Esophagus squamous epithelium (tissue), 5 donors: ENCODE measurements at regions not wholly inside any gene's neighbourhood (a gene's known extent, or its start where the extent isn't known, plus 50 kb on each side); places are given as distances from the start of the nearest gene placed in this dataset.

Source experiments
- DNase-seq: peaks from one replicate; lab custom pipeline; 2025; lab: John Stamatoyannopoulos, UW
- H3K27ac ChIP-seq, 4 donors: fragments of 200-600 bp; sonication (generic); one replicate each; pipeline ENCODE4 v1.5.1; 2016 to 2019; ENCODE audit warnings: mild to moderate bottlenecking in 1 of 4
- H3K27me3 ChIP-seq, 4 donors: fragments of 200-600 bp; sonication (generic); 1 replicate in 3 of 4; 2 replicates in 1 of 4; pipeline versions ENCODE4 v1.5.1 to v1.6.0; 2017 to 2021; ENCODE audit warnings: antibody characterized with exemption in 1 of 4
- H3K36me3 ChIP-seq, 3 donors: fragments of 200-600 bp; sonication (generic); one replicate each; pipeline ENCODE4 v1.5.1; 2016 to 2019
- H3K4me1 ChIP-seq, 3 donors: fragments of 200-600 bp; sonication (generic); one replicate each; pipeline ENCODE4 v1.5.1; 2017 to 2019
- H3K4me3 ChIP-seq, 4 donors: fragments of 200-600 bp; sonication (generic); 1 replicate in 3 of 4; 2 replicates in 1 of 4; pipeline ENCODE4 v1.5.1; 2016 to 2019; ENCODE audit warnings: mild to moderate bottlenecking in 2 of 4, moderate library complexity in 1 of 4
- H3K9me3 ChIP-seq, 3 donors: fragments of 200-600 bp; sonication (generic); one replicate each; pipeline ENCODE4 v1.5.1; 2016 to 2019
- CTCF ChIP-seq, 6 experiments: fragments of 450-650 bp in 4 of 6; fragments of 200-600 bp in 2 of 6; sonication (generic) in 2 of 6; IDR thresholded peaks; one replicate each; pipeline ENCODE4 v1.5.1; 2016 to 2019; ENCODE audit warnings: antibody characterized with exemption in 6 of 6, mild to moderate bottlenecking in 4 of 6, moderate library complexity in 4 of 6
- POLR2A ChIP-seq, 4 donors: fragments of 450-650 bp; IDR thresholded peaks; one replicate each; pipeline ENCODE4 v1.6.1; 2017; ENCODE audit warnings: antibody characterized with exemption in 4 of 4, mild to moderate bottlenecking in 4 of 4, moderate library complexity in 3 of 4
- WGBS, 2 donors: methylation state at CpG; one replicate each; pipeline ENCODE4 v1.1.5; 2018; 5-methylcytosine and 5-hydroxymethylcytosine counted together
- intact Hi-C: fragments of 100-400 bp; cut with DNase I; formaldehyde crosslinking; loops from one replicate; pipeline ENCODE4 v1.15.0; 2022
- donor health status: DM: yes; HTN: yes; CAD: no.

DNA sequence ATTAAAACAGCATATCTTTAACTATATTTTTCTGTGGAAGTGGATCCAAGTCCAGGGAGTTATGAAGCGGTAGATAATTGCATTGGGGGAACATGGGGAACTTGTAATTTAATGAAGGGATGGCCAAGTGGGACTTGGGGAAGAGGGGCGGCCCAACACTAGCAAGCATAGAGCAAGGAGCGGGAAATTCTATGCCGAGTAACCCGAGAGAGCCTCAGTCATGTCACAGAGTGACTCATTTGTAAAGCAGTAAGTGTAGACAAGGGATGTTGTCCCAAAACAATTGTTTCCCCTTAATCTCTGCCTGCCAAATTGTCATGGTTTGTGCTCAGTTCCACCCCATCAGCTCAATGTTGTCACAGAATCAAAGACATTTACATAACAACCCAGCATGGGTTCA lies 620.1 kb downstream of the AJAP1 start:
- Histone ChIP-seq H3K9me3 (no peaks in the 10 kb centered on the region), H3K4me1 (no peaks in the 10 kb centered on the region), H3K4me3 (no peak overlapping the region), H3K27me3 (peaks cover 0 to 85% (median 0%) of the 10 kb centered on the region in 4 donors), H3K27ac (no peak overlapping the region), H3K36me3 (no peaks in the 10 kb centered on the region)
- TF ChIP-seq CTCF (IDR thresholded peaks at IDR 0.05) = no peak
- TF ChIP-seq POLR2A (IDR thresholded peaks at IDR 0.05) = no peak
- DNase-seq = no peak
- intact Hi-C loops = no loop called here
- WGBS, 2 donors = 57 to 80% methylated on average over 5 of the region's 5 CpGs

DNA sequence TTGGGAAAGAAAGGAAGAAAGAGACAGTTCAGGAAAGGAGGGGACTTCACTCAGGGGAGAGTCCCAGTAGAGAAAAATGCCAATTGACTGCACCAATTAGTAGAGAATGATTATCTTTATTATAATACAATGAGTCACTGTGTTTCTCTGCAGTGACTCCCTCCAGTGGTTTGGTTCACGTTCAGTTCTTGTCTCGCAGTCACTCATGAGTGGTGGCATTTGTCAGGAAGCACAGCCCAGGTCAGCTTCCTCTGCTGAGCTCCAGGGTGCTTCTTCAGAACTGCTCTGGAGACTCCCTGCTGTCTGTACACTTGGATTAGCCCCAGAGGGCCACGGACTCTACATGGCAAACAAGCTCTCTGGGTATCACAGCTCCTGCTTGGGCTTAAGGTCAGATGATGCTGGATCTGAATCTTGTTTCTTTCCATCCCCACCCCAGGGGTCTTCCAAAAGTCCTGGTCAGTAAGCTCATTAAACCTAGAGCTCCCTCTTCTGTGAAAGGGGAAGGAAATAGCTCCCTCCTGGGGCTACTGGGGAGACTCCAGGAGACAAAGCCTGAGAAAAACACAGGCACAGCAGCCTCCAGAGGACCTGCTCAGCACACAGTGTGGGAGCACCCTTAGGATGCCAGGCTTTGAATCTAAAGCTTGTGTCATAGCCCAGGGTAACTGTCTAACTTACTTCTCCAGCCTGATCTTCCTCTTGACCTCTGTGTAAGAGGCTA lies 619.0 kb downstream of the AJAP1 start:
- intact Hi-C loops = no loop called here
- 10 to 40% methylated on average over 2 to 3 of the region's 3 CpGs for WGBS, 2 donors
- no peak overlapping the region for H3K4me3 ChIP-seq
- no peak for TF ChIP-seq POLR2A (IDR thresholded peaks at IDR 0.05)
- no peak for TF ChIP-seq CTCF (IDR thresholded peaks at IDR 0.05)
- peaks cover 0 to 6% (median 0%) of the 10 kb centered on the region in 3 donors for H3K9me3 ChIP-seq
- no peaks in the 10 kb centered on the region for H3K4me1 ChIP-seq
- DNase-seq = no peak
- peaks cover 0 to 95% (median 0%) of the 10 kb centered on the region in 4 donors for H3K27me3 ChIP-seq
- H3K36me3 ChIP-seq = no peaks in the 10 kb centered on the region
- H3K27ac ChIP-seq = no peak overlapping the region

DNA sequence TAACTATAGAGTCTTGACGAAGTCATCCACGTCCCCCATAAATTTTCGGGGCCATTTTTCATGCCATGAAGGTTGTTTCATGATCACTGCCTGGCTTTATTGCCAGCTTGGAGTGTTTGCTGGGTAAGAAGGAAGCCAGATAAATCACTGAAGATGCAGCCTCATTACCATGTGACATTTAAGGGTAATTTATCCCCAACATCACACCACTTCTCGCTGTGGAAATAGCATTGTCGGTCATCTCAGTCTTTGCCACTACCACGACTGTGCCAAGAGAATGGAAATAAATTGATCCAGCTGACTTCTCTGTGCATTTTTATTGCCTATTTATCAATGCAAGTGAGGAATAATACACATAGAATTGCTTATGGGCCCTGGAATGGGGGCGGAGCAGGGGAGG lies 617.9 kb downstream of the AJAP1 start:
- intact Hi-C loops = no loop called here
- Histone ChIP-seq H3K36me3 (no peaks in the 10 kb centered on the region), H3K4me1 (no peaks in the 10 kb centered on the region), H3K27me3 (peaks cover 0 to 97% (median 0%) of the 10 kb centered on the region in 4 donors), H3K27ac (no peak overlapping the region), H3K9me3 (peaks cover 0 to 6% (median 0%) of the 10 kb centered on the region in 3 donors), H3K4me3 (no peak overlapping the region)
- TF ChIP-seq CTCF (IDR thresholded peaks at IDR 0.05) (no peak), POLR2A (IDR thresholded peaks at IDR 0.05) (no peak)
- WGBS, 2 donors = 79 to 86% methylated on average over 7 of the region's 7 CpGs
- no peak for DNase-seq

DNA sequence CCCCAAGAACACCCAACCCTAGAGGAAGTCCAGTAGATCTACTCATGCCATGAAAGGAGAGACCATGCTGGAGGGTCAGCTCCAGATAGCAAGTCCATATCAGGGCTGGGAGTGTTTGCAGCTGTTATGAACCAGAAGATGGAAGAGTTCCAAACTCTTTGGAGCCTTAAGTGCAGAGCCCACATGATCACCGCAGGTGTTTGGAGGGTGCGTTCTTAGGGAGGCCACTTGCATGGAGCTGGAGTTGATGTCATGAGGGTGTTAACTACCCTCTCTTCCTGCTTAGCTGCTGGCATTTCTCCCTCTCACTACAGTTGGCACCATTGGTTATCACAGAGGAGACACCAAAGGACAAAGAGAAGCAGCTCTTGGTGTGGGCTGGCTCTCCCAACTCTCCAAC lies 616.9 kb downstream of the AJAP1 start:
- peaks cover 0 to 6% (median 0%) of the 10 kb centered on the region in 3 donors for H3K9me3 ChIP-seq
- H3K36me3 ChIP-seq = no peaks in the 10 kb centered on the region
- WGBS, 2 donors = 81 to 93% methylated on average over 2 of the region's 2 CpGs
- intact Hi-C loops = no loop called here
- TF ChIP-seq CTCF (IDR thresholded peaks at IDR 0.05) (no peak), POLR2A (IDR thresholded peaks at IDR 0.05) (no peak)
- DNase-seq = no peak
- no peak overlapping the region for H3K4me3 ChIP-seq
- no peaks in the 10 kb centered on the region for H3K4me1 ChIP-seq
- H3K27me3 ChIP-seq = peaks cover 0 to 97% (median 0%) of the 10 kb centered on the region in 4 donors
- H3K27ac ChIP-seq = no peak overlapping the region

DNA sequence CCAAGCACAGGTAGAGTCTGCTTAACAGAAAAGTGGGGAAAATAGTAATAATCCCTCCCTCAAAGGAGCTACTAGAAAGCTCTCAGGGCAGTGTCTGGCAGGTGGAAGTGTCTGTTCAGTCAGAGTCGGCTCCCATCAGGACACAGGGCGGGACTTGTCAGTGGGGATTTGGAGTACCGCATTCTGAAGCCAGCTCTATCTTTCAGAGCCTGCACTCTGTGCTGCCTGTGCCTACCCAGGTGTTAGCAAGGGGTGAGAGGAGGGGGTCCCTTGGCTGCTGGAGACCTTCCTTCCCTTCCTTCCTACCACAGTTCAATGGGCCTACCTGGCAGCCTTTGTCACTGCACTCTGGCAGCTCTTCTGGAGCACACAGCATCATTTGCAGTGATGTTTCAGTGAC lies 615.5 kb downstream of the AJAP1 start:
- Histone ChIP-seq H3K27ac (no peak overlapping the region), H3K4me3 (no peak overlapping the region), H3K4me1 (no peaks in the 10 kb centered on the region), H3K9me3 (peaks cover 0 to 6% (median 0%) of the 10 kb centered on the region in 3 donors), H3K27me3 (peaks cover 0 to 97% (median 0%) of the 10 kb centered on the region in 4 donors), H3K36me3 (no peaks in the 10 kb centered on the region)
- DNase-seq = no peak
- intact Hi-C loops = no loop called here
- whole genome bisulfite sequencing, 2 donors = 88 to 92% methylated on average over 2 to 3 of the region's 3 CpGs
- no peak for TF ChIP-seq CTCF (IDR thresholded peaks at IDR 0.05)
- TF ChIP-seq POLR2A (IDR thresholded peaks at IDR 0.05) = no peak
